ENCODE measurements at regions not wholly inside any gene's neighbourhood (a gene's known extent, or its start where the extent isn't known, plus 50 kb on each side); places are given as distances from the start of the nearest gene placed in this dataset.

GRCh38 chr9:12191630-12192029 is 501.6 kb upstream of the TYRP1 start:
- TF ChIP-seq, protein P1, sequence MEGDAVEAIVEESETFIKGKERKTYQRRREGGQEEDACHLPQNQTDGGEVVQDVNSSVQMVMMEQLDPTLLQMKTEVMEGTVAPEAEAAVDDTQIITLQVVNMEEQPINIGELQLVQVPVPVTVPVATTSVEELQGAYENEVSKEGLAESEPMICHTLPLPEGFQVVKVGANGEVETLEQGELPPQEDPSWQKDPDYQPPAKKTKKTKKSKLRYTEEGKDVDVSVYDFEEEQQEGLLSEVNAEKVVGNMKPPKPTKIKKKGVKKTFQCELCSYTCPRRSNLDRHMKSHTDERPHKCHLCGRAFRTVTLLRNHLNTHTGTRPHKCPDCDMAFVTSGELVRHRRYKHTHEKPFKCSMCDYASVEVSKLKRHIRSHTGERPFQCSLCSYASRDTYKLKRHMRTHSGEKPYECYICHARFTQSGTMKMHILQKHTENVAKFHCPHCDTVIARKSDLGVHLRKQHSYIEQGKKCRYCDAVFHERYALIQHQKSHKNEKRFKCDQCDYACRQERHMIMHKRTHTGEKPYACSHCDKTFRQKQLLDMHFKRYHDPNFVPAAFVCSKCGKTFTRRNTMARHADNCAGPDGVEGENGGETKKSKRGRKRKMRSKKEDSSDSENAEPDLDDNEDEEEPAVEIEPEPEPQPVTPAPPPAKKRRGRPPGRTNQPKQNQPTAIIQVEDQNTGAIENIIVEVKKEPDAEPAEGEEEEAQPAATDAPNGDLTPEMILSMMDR (conservative IDR thresholded peaks at IDR 0.05; ENCODE audit: low read length) = no peak
- no peak for TF ChIP-seq EZH2phosphoT487 (IDR thresholded peaks at IDR 0.05; ENCODE audit: borderline replicate concordance, low read depth, low read length)

Measured in OCI-LY7 (cell line).